ENCODE measurements at regions not wholly inside any gene's neighbourhood (a gene's known extent, or its start where the extent isn't known, plus 50 kb on each side); places are given as distances from the start of the nearest gene placed in this dataset.
"Not testable (repeated sequence)": the region's sequence is repeated elsewhere in the genome, so short reads cannot be mapped to it uniquely, and the experiment has no call there.

- DNase-seq (ENCODE audit: insufficient read length, low spot score) (peak; percentile 29), FAIRE-seq (peak; percentile 83)
- no peak for TF ChIP-seq POLR2A (IDR thresholded peaks at IDR 0.05; ENCODE audit: low read depth, low read length)
Measured at GRCh38 chr1:221858818-221859611, 117.1 kb upstream of the DUSP10 start.

GRCh38 chr1:221857094-221857444 is 115.2 kb upstream of the DUSP10 start:
- not testable (repeated sequence) for DNase-seq (ENCODE audit: insufficient read length, low spot score); FAIRE-seq

DNA sequence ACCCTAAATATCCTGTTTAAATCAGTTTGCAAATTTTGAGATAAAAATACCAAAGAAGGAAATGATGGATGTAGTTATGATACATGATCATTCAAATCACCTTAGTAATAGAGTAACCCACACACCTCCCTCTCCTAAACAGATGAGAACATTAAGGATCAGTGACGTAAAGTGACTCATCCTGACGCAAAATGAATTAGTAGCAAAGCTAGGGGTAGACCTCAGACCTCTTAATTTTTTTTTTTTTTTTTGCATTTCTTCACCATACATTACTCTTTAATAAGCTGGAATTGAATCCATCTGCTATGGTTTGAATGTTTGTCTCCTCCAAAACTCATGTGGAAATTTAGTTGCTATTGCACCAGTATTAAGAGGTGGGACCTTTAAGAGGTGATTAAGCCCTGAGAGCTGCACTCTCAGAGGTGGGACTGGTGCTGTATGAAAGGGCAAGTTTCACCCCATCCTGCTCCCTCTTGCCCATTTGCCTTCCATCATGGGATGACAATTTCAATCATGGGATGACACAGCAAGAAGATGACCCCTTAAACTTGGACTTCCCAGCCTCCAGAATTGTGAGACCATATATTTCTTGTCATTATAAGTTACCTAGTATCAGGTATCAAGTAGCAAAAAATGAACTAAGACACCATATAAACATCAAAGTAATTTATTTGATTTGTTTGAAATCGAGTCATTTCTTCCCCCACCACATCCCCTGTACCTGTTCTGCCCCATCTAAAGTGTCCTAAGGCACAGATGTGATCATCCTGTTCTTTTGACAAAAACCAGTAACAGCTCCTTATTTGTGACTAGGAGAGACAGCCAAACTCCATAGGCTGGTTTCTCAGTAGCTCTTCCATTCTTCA is 114.6 kb upstream of the DUSP10 start:
- DNase-seq (ENCODE audit: insufficient read length, low spot score): no peak
- TF ChIP-seq POLR2A (IDR thresholded peaks at IDR 0.05; ENCODE audit: low read depth, low read length): no peak
- FAIRE-seq: no peak

- DNase-seq (ENCODE audit: insufficient read length, low spot score): no peak
- no peak for TF ChIP-seq POLR2A (IDR thresholded peaks at IDR 0.05; ENCODE audit: low read depth, low read length)
- FAIRE-seq: no peak
Measured at GRCh38 chr1:221855156-221855555, 113.3 kb upstream of the DUSP10 start.

DNA sequence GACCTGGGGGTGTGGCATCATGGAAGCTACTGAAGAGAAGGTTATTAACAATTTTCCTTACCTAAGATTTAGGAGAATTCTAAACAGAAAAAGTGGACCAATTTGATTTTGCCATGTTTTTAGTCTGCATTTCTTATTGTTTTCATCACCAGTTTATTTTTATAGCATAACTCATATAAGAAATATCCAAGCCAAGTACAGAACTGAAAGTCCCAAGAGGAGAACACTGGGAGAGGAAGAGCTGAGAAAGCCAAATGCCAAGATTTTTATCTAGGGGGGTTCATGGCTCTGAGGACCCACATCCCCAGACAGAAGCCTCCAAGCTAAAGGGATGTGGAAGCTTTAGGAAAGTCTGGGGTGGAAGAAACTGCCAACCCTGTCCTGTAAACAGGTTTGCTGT is 109.4 kb upstream of the DUSP10 start:
- FAIRE-seq: no peak
- no peak for TF ChIP-seq POLR2A (IDR thresholded peaks at IDR 0.05; ENCODE audit: low read depth, low read length)
- no peak for DNase-seq (ENCODE audit: insufficient read length, low spot score)

DNA sequence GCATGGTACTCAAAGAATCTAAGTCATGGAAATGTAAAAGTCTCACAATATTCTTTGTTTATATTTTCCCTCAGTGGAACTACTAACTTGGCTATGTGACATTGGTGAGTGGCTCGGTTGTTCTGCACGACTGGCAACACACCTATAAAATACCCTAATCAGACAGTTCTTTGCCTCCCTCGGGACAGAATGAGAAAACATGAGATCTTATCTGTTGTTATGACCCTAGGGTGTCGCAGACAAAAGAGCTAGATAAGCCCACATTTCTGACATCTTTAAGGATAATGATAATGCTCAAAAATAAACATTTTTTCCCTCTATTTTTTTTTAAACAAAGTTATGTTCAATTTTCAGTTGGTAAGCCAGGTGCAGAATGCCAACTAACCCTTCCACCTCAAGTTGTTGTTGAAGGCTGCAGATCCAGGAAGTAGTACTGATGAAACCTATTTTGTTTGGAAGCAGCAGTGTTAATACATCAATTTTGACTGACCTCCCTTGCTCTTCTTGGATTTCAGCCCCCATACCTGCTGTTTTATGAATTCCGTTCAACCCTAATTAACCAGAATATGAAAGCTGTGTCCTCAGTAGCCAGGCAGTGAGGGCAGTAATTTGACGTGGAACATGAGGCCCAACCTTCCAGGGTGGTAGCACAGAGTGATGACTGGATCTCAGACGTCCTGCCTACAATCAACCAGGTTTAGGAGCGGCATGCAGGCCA is 108.7 kb upstream of the DUSP10 start:
- TF ChIP-seq POLR2A (IDR thresholded peaks at IDR 0.05; ENCODE audit: low read depth, low read length): no peak
- DNase-seq (ENCODE audit: insufficient read length, low spot score): no peak
- no peak for FAIRE-seq

GRCh38 chr1:221849897-221850296 is 108.0 kb upstream of the DUSP10 start:
- no peak for TF ChIP-seq POLR2A (IDR thresholded peaks at IDR 0.05; ENCODE audit: low read depth, low read length)
- DNase-seq (ENCODE audit: insufficient read length, low spot score) (no peak), FAIRE-seq (no peak)

DNA sequence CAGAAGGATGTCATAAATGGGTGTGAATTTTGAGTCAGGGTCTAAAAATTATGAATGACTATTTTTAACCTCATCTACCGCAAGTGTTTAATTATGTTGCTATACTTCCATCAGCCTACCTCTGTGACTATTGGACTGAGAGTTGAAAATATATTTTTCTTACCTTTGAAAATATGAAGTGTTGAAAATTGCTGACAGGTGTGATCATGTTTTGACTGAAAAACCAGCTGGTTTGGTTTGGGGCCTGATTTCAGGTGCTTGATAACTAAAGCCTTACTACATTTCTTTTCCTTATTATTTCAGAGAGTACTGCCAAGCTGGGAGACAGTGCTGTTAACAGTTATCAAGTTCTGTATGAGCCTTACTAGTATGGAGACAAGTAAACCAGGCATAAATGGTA is 107.2 kb upstream of the DUSP10 start:
- TF ChIP-seq POLR2A (IDR thresholded peaks at IDR 0.05; ENCODE audit: low read depth, low read length): no peak
- no peak for FAIRE-seq
- no peak for DNase-seq (ENCODE audit: insufficient read length, low spot score)

- DNase-seq (ENCODE audit: insufficient read length, low spot score) (no peak), FAIRE-seq (no peak)
- TF ChIP-seq POLR2A (IDR thresholded peaks at IDR 0.05; ENCODE audit: low read depth, low read length): no peak
Measured at GRCh38 chr1:221847676-221848075, 105.8 kb upstream of the DUSP10 start.

DNA sequence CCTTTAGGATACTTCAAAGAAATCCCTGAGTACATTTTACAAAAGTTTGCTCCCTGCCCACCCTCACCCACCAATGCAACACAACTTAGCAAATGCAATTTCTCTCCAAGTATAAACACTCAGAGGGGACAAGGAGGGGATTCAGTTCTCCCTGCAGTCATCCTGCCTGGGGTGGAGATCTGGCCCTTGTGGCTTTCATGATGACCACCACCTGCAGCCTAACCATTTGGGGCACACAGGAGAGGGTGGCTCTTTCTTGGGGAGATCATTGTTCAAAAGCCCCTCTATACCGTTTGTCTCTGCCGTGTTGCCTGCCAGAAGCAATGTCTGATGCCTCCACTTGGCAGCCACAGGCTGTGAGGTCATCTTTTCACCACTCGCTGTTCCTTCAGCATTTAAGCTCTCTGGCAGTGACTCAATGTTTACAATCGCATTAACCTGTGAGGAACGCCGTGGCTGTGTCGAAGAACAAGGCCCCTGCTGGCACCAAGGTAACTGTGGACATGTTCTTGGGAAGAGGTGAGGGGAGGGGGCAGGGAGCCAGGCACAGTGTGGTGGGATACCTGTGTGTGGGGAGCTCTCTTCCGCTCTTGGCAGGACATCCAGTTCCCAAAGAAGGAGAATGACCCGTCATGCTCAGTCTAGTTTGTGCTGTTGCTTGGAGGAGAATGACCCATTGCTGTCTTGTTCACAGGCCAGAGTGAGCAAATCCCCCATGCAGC is 103.9 kb upstream of the DUSP10 start:
- FAIRE-seq: no peak
- TF ChIP-seq POLR2A (IDR thresholded peaks at IDR 0.05; ENCODE audit: low read depth, low read length): no peak
- DNase-seq (ENCODE audit: insufficient read length, low spot score): no peak

- DNase-seq (ENCODE audit: insufficient read length, low spot score): no peak
- no peak for TF ChIP-seq POLR2A (IDR thresholded peaks at IDR 0.05; ENCODE audit: low read depth, low read length)
- FAIRE-seq: no peak
Measured at GRCh38 chr1:221841983-221842335, 100.1 kb upstream of the DUSP10 start.

GRCh38 chr1:221841251-221841982 is 99.5 kb upstream of the DUSP10 start:
- FAIRE-seq (no peak), DNase-seq (ENCODE audit: insufficient read length, low spot score) (no peak)
- no peak for TF ChIP-seq POLR2A (IDR thresholded peaks at IDR 0.05; ENCODE audit: low read depth, low read length)
